ENCODE measurements at regions not wholly inside any gene's neighbourhood (a gene's known extent, or its start where the extent isn't known, plus 50 kb on each side); places are given as distances from the start of the nearest gene placed in this dataset.

GRCh38 chr19:28522545-28522922, 690.4 kb downstream of the UQCRFS1 start:
- Histone ChIP-seq H3K27me3 (replicated peaks; ENCODE audit: insufficient read depth, low read depth, low read length, poor library complexity) (no peaks in the 10 kb centered on the region), H3K4me1 (ENCODE audit: insufficient read depth, low read length, poor library complexity, severe bottlenecking) (no peaks in the 10 kb centered on the region), H3K9me3 (ENCODE audit: low read depth, low read length, poor library complexity, severe bottlenecking) (peaks cover 8% of the 10 kb centered on the region), H3K36me3 (ENCODE audit: insufficient read depth, low read length, poor library complexity, severe bottlenecking) (no peaks in the 10 kb centered on the region), H3K27ac (ENCODE audit: low read depth, low read length, poor library complexity, severe bottlenecking) (no peak overlapping the region), H3K4me3 (ENCODE audit: low read depth, low read length, poor library complexity, severe bottlenecking) (no peak overlapping the region)
- intact Hi-C loops (cut with micrococcal nuclease; ENCODE audit: unreplicated experiment): no loop called here
- POLR2A ChIA-PET (ENCODE audit: low non-redundant PET): no interaction called here
- CTCF ChIA-PET: no interaction called here
- no TSS peak for BruUV-seq (replicated peaks)
- no peak for DNase-seq (ENCODE audit: low spot score)
- TF ChIP-seq EZH2 (IDR thresholded peaks at IDR 0.05; ENCODE audit: borderline replicate concordance, low read depth, low read length, poor library complexity, severe bottlenecking): no peak
- TF ChIP-seq CTCF (conservative IDR thresholded peaks at IDR 0.05; ENCODE audit: low read depth, low read length): no peak

- DNase-seq (ENCODE audit: low spot score): no peak
- intact Hi-C loops (cut with micrococcal nuclease; ENCODE audit: unreplicated experiment): no loop called here
- CTCF ChIA-PET: no interaction called here
- Histone ChIP-seq H3K9me3 (ENCODE audit: low read depth, low read length, poor library complexity, severe bottlenecking) (peaks cover 8% of the 10 kb centered on the region), H3K36me3 (ENCODE audit: insufficient read depth, low read length, poor library complexity, severe bottlenecking) (no peaks in the 10 kb centered on the region), H3K27ac (ENCODE audit: low read depth, low read length, poor library complexity, severe bottlenecking) (no peak overlapping the region), H3K27me3 (replicated peaks; ENCODE audit: insufficient read depth, low read depth, low read length, poor library complexity) (no peaks in the 10 kb centered on the region), H3K4me3 (ENCODE audit: low read depth, low read length, poor library complexity, severe bottlenecking) (no peak overlapping the region), H3K4me1 (ENCODE audit: insufficient read depth, low read length, poor library complexity, severe bottlenecking) (no peaks in the 10 kb centered on the region)
- POLR2A ChIA-PET (ENCODE audit: low non-redundant PET): no interaction called here
- no peak for TF ChIP-seq CTCF (conservative IDR thresholded peaks at IDR 0.05; ENCODE audit: low read depth, low read length)
- no peak for TF ChIP-seq EZH2 (IDR thresholded peaks at IDR 0.05; ENCODE audit: borderline replicate concordance, low read depth, low read length, poor library complexity, severe bottlenecking)
- no TSS peak for BruUV-seq (replicated peaks)
Observed at GRCh38 chr19:28521614-28522544, 691.1 kb downstream of the UQCRFS1 start.

DNA sequence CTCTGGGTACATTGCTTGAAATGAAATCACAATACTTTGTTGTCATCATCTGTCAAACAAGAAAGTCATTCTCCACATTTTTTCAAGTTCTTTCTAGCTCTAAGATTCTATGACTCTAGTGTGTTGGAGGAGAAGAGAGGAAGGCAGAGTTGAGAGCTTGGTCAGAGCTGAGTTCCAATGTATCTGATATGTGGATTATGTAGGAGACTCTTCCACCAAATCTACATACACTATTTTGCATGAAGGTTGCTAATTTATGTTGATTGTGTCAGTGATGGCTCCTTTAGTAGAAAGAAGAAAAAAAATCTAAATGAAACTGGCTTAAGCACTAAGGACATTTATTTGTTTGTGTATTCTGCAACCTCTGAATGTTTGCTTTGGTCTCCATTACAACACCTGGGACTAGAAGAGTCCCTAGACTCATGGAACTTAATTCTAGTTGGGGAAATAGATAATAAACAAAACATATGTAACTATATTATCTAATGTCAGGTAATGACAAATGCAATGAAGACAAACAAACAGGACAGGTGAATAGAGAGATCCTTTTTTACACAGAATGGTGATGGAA, 691.9 kb downstream of the UQCRFS1 start:
- Histone ChIP-seq H3K4me1 (ENCODE audit: insufficient read depth, low read length, poor library complexity, severe bottlenecking) (no peaks in the 10 kb centered on the region), H3K36me3 (ENCODE audit: insufficient read depth, low read length, poor library complexity, severe bottlenecking) (no peaks in the 10 kb centered on the region), H3K27ac (ENCODE audit: low read depth, low read length, poor library complexity, severe bottlenecking) (no peak overlapping the region), H3K27me3 (replicated peaks; ENCODE audit: insufficient read depth, low read depth, low read length, poor library complexity) (no peaks in the 10 kb centered on the region), H3K4me3 (ENCODE audit: low read depth, low read length, poor library complexity, severe bottlenecking) (no peak overlapping the region), H3K9me3 (ENCODE audit: low read depth, low read length, poor library complexity, severe bottlenecking) (peaks cover 8% of the 10 kb centered on the region)
- BruUV-seq (replicated peaks): no TSS peak
- TF ChIP-seq CTCF (conservative IDR thresholded peaks at IDR 0.05; ENCODE audit: low read depth, low read length) (no peak), EZH2 (IDR thresholded peaks at IDR 0.05; ENCODE audit: borderline replicate concordance, low read depth, low read length, poor library complexity, severe bottlenecking) (no peak)
- intact Hi-C loops (cut with micrococcal nuclease; ENCODE audit: unreplicated experiment): no loop called here
- DNase-seq (ENCODE audit: low spot score): no peak
- ChIA-PET CTCF (no interaction called here), POLR2A (ENCODE audit: low non-redundant PET) (no interaction called here)
